SKM-1 (cell line): ENCODE measurements at regions not wholly inside any gene's neighbourhood (a gene's known extent, or its start where the extent isn't known, plus 50 kb on each side); places are given as distances from the start of the nearest gene placed in this dataset.

Experiments
- DNase-seq: peaks from one replicate; lab custom pipeline; 2025; ENCODE audit not compliant: unreplicated experiment; lab: John Stamatoyannopoulos, UW

- no peak for DNase-seq
These were observed 268.8 kb downstream of the SEC14L1 start for GRCh38 chr17:77409282-77410161.

GRCh38 chr17:77410470-77410869 lies 269.7 kb downstream of the SEC14L1 start:
- DNase-seq: no peak

- no peak for DNase-seq
These were observed 274.1 kb downstream of the SEC14L1 start for GRCh38 chr17:77414811-77415400.

- DNase-seq: no peak
These were observed 275.4 kb downstream of the SEC14L1 start for GRCh38 chr17:77416105-77416713.

- no peak for DNase-seq
These were observed 276.8 kb downstream of the SEC14L1 start for GRCh38 chr17:77417575-77417974.

- DNase-seq: no peak
These were observed 277.8 kb downstream of the SEC14L1 start for GRCh38 chr17:77418609-77419008.

- DNase-seq: no peak
These were observed 278.3 kb downstream of the SEC14L1 start for GRCh38 chr17:77419095-77419494.

GRCh38 chr17:77419547-77420094 lies 278.9 kb downstream of the SEC14L1 start:
- no peak for DNase-seq

- no peak for DNase-seq
These were observed 279.5 kb downstream of the SEC14L1 start for GRCh38 chr17:77420095-77420803.

- DNase-seq: no peak
These were observed 280.2 kb downstream of the SEC14L1 start for GRCh38 chr17:77420804-77421629.

GRCh38 chr17:77421630-77421972 lies 280.8 kb downstream of the SEC14L1 start:
- DNase-seq: no peak

- DNase-seq: no peak
These were observed 281.5 kb downstream of the SEC14L1 start for GRCh38 chr17:77422104-77422747.

GRCh38 chr17:77422748-77423113 lies 282.0 kb downstream of the SEC14L1 start:
- no peak for DNase-seq

GRCh38 chr17:77423589-77424451 lies 283.1 kb downstream of the SEC14L1 start:
- no peak for DNase-seq

GRCh38 chr17:77424585-77425344 lies 284.0 kb downstream of the SEC14L1 start:
- DNase-seq: no peak

- no peak for DNase-seq
These were observed 284.6 kb downstream of the SEC14L1 start for GRCh38 chr17:77425348-77425747.

- no peak for DNase-seq
These were observed 285.2 kb downstream of the SEC14L1 start for GRCh38 chr17:77425791-77426641.
